Kidney (tissue), 13 donors: ENCODE measurements at regions not wholly inside any gene's neighbourhood (a gene's known extent, or its start where the extent isn't known, plus 50 kb on each side); places are given as distances from the start of the nearest gene placed in this dataset.

Experiments
- DNase-seq, 5 donors: peaks; one replicate each; pipeline ENCODE4 v3.0.0-alpha.2; 2013 to 2020
- FAIRE-seq: peaks from 2 replicates; lab custom pipeline; 2012; peaks lifted over from hg19 to GRCh38; lab: Jason Lieb, UNC
- H3K27ac ChIP-seq, 2 donors: one replicate each; pipeline ENCODE4 v1.7.0; 2013; ENCODE audit warnings: low read depth in 2 of 2, low read length in 2 of 2, inconsistent platforms in 1 of 2
- H3K27me3 ChIP-seq: one replicate; pipeline ENCODE4 v1.7.1; 2013; ENCODE audit warnings: low read length, inconsistent platforms; ENCODE audit not compliant: control insufficient read depth, insufficient read depth
- H3K36me3 ChIP-seq, 3 donors: one replicate each; pipeline versions ENCODE4 v1.7.0 to v1.7.1; 2013; ENCODE audit warnings: low read length in 3 of 3, control low read depth in 1 of 3, inconsistent platforms in 1 of 3; ENCODE audit not compliant: insufficient read depth in 3 of 3, control insufficient read depth in 2 of 3
- H3K4me1 ChIP-seq, 3 donors: one replicate each; pipeline versions ENCODE4 v1.7.0 to v1.7.1; 2013; ENCODE audit warnings: low read length in 3 of 3, inconsistent platforms in 1 of 3, low read depth in 1 of 3; ENCODE audit not compliant: control insufficient read depth in 2 of 3, insufficient read depth in 2 of 3
- H3K4me3 ChIP-seq, 3 donors: one replicate each; pipeline versions ENCODE4 v1.7.0 to v1.8.1; 2013; ENCODE audit warnings: low read length in 3 of 3, control low read depth in 1 of 3, inconsistent platforms in 1 of 3
- H3K9ac ChIP-seq, 3 donors: one replicate each; pipeline versions ENCODE4 v1.7.0 to v1.7.1; 2013; ENCODE audit warnings: low read length in 3 of 3, control low read depth in 1 of 3, inconsistent platforms in 1 of 3
- H3K9me3 ChIP-seq, 3 donors: one replicate each; pipeline versions ENCODE4 v1.7.0 to v1.7.1; 2013; ENCODE audit warnings: low read length in 3 of 3, control low read depth in 1 of 3, inconsistent platforms in 1 of 3; ENCODE audit not compliant: control insufficient read depth in 2 of 3, insufficient read depth in 1 of 3
- CTCF ChIP-seq: IDR thresholded peaks from 3 replicates; pipeline ENCODE4 v1.5.1; 2012; ENCODE audit warnings: mild to moderate bottlenecking, moderate library complexity, borderline replicate concordance; ENCODE audit not compliant: insufficient read depth; ENCODE audit errors: extremely low read depth
- intact Hi-C: fragments of 100-400 bp; cut with DNase I; formaldehyde crosslinking; loops from one replicate; pipeline ENCODE4 v1.11.1; 2022
- donor health status: control.
- donor health status: control.
- donor health status: control.
- donor health status: control.
- donor health status: control.
- donor health status: DM: yes; HTN: yes; CAD: no.
- donor health status: Normal renal cell carcinoma (clear cell type).

DNA sequence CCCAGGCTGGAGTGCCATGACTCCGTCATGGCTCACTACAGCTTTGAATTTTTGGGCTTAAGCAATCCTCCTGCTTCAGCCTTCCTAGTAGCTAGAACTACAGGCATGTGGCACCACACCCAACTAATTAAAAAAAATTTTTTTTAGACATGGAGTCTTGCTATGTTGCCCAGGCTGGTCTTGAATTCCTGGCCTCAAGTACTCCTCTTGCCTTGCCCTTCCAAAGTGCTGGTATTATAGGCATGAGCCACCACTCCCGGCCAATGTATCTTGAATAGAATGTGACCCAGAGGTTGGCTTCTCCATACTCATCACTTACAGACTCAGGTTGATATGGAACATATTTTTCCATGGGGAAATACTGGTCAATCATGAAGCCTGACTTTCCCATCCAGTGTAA lies 51.2 kb upstream of the JAK2 start:
- Histone ChIP-seq H3K9me3 (no peaks in the 10 kb centered on the region), H3K4me1 (peaks cover 0 to 4% (median 0%) of the 10 kb centered on the region in 3 donors), H3K4me3 (no peak overlapping the region), H3K27me3 (no peaks in the 10 kb centered on the region), H3K9ac (no peak overlapping the region), H3K36me3 (no peaks in the 10 kb centered on the region), H3K27ac (no peak overlapping the region)
- TF ChIP-seq CTCF, result no peak
- FAIRE-seq (no peak), DNase-seq (no peak)
- intact Hi-C loops, result no loop called here

DNA sequence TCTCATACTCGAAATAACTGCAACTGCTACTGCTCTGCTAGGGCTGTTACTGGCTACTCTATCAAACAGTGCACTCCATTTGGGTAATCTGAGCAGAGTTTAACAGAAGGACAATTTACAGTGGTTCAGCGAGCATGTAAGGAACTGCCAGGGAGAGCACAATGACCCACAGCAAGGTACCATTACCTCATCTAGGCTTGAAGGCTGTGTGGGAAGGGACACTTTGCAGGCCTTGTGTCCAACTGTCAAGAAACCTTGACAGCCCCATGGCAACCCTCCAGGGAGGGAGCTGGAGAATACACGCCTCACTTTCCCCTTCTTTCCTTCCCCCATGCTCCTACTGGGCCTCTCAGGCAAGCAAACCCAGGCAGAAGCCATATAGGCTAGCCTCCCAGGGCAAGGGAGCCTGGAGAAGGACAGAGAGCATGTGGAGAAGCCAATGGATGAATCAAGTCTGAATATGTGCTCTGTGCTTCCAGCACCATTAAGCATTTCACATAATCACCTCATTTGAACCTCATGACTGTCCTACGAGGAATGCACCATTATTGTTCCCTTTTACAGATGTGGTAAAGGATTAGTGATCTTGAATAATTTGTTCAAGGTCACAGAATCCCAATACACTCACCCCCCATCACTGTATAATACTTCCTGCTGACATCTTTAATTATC lies 49.9 kb upstream of the JAK2 start:
- DNase-seq (peak in 4 of 5 donors; percentile 30 to 49 (median 39)), FAIRE-seq (no peak)
- H3K4me3 ChIP-seq, result no peak overlapping the region
- intact Hi-C loops, result no loop called here
- H3K4me1 ChIP-seq, result peaks cover 0 to 4% (median 0%) of the 10 kb centered on the region in 3 donors
- no peaks in the 10 kb centered on the region for H3K36me3 ChIP-seq
- TF ChIP-seq CTCF, result no peak
- no peak overlapping the region for H3K9ac ChIP-seq
- H3K27me3 ChIP-seq, result no peaks in the 10 kb centered on the region
- no peaks in the 10 kb centered on the region for H3K9me3 ChIP-seq
- no peak overlapping the region for H3K27ac ChIP-seq
